CD4-positive, alpha-beta T cell treated with Interleukin-1 beta for 1 hour (primary cell): ENCODE measurements at regions not wholly inside any gene's neighbourhood (a gene's known extent, or its start where the extent isn't known, plus 50 kb on each side); places are given as distances from the start of the nearest gene placed in this dataset.

Experiments
- DNase-seq, 2 donors: peaks; one replicate each; pipeline ENCODE4 v3.0.0-alpha.2; 2020 to 2022

DNA sequence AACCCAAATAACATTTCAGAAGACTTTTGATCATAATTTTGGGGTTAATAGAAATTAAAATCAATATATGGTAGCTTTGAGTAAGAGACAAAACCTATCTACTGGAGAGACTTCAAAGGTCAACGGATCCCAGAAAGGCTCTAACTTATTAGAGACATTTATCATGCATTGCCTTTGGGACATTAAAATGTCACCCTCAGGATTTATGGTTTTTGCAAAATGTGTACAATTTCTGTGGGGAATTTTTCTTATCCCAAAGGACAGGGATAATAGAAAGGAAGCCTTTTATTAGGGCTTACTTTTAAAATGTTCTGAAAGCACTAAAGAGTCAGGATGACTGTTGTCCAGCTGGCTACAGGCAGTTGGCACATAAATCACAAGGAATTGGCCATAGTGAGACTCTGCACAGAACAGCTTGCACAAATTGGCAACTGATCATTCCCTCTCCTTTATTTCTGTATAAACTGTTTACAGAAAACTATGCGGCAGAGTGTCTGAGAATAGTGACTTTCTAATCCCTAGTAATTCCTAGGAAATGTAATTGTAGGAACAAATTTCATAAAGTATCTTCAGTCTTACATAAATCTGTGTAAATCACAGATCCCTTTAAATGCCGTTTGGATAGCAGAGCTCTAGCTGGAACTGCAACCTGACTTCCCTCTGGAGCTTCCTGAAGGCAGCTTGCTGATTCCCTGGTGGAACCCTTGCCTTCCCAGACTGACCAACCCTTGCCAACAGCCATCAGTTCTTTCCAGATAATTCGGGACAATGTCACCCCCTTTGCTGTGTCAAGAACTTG lies 201.1 kb upstream of the PREP start:
- DNase-seq, result no peak

DNA sequence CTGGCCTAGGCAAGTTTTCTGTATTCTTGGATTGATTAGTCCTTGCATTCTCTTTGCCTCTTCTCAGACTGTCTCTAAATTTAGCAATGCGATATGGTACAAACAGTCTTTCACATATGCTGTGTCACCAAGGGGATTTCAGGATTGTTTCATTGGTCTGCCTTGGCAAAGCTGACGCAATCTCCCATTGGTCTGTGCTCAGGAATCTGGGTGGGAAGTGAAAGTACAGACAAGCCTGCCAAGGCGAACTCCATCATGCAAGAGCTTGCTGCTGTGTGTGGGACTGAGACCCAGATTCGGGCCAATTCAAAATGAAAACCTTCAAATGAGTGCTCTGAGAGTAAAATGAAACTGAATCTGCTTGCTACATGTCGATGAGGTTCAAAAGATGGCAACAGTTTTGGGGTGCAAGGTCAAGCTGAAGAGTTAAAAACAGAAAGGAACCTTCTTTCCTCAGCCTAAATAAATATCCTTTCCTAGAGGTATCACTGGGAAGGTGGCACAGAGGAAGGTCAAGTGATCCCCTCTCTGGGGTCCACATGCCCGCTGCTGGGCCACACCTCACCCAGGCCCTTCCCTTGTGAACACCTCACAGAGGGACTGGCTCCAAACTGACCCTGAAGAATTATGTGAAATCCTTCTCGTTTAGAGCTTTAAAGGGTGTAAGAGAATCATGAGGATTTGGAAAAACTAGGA lies 198.8 kb upstream of the PREP start:
- peak; percentile 21 to 65 for DNase-seq

DNA sequence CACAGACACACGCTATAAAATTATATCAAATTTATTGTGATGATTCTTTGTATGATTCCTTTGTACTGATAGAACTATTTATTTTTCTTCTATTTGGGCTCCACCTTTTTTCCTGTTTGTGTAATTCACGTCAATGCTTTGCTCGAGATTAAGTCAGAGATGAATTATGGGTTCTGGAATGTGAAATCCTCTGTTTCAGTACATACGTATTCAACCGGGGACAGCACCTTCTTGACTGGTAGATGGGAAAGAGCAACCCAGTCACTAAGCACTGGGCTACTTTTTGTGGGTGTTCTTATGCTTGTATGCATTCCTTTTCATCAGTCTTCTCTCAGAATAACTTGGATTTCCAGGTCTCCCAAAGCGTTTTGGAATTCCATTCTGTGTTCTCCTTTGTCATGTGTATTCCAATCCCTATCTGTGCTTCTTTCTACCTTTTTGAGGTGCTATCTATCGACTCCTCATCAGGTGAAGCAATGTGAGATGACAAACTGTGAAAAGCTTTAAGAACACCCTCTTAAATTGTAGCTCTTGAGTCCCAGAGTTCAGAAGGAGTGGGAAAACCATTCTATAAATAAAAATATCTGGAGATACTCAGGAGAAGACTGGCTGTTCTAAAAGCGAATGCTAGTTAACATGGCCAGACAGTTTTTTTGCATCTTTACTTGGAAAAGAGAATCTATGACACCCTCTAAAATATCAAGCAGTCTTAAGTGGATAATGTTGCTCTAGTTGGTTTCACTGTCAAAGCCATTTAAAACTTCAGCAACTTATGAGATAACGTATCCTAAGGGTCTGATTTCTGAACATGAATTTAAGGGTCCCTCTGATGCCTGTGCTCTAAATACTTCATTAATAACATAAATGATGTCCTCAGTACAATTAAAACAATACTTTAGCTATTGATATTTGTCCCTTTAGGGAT lies 197.7 kb upstream of the PREP start:
- DNase-seq, result no peak

DNA sequence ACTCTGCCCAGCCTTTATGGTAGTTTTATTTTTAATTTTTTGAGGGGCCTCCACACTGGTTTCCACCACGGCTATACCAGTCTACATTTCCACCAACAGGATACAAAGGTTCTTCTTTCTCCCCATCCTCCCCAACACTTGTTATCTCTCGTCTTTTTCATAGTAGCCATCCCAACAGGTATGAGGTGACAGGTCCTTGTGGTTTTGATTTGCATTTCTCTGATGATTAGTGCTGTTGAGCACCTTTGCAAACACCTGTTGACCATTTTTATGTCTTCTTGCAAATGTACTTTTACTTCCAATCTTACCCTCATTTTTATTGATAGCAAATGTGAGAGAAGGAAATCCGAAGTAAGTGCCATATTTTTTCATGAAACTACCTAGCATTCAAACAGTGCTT lies 195.4 kb upstream of the PREP start:
- DNase-seq, result no peak

DNA sequence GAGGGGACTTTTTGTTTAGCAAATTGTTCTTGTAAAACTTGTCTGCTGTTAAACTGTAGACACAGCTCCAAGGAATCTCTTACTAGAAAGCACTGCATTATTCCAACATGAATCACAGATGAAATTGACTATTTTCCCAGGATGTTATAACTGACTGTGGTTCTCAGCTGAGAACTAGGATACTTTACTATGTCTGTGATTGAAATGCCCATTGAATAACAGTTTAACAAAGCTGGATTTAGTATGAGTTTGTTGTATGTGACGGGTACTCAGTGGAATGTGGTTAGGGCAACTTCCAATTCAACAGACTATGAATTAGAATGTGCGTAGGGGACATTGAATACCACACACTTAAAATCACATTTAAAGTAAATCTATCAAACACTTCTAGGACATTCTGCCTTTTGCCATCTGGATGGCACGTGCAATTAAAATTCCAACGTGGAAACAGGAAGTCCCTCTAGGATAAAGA lies 193.4 kb upstream of the PREP start:
- no peak for DNase-seq

DNA sequence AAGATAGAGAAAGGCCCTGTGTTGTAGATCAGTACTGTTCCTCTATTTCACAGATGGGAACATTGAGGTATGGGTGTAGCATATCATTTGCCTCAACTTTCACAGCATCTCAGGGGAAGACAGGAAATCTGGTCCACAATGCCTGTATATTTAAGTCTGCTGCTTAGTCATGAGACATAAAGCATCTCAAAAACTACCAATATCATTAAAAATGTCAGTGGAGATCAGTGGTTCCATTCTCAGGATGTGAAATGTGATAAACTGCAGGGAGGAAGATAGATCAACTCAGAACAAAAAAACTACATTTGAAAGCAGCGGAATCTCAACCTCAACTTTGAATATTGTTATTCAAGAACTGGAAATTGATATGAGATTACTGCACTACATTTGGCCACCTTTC lies 192.9 kb upstream of the PREP start:
- DNase-seq, result no peak

DNA sequence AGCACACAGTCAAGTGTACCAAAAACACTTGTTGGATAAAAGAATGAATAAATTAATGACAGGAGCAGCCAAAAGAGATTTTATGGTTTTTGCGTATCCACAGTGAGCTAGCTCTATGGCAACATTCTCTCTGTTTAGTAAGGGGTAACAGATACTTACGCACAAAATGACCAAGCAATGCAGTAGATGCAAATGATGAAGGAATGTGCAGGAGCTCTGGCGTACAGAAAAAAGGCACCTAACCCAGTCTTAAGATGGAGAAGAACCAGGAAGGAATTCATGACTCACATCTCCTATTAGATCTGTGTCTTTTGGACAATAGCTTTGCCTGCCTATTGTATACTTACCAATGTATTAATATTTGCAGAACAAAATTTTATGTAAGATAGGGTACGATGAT lies 191.9 kb upstream of the PREP start:
- DNase-seq, result no peak

DNA sequence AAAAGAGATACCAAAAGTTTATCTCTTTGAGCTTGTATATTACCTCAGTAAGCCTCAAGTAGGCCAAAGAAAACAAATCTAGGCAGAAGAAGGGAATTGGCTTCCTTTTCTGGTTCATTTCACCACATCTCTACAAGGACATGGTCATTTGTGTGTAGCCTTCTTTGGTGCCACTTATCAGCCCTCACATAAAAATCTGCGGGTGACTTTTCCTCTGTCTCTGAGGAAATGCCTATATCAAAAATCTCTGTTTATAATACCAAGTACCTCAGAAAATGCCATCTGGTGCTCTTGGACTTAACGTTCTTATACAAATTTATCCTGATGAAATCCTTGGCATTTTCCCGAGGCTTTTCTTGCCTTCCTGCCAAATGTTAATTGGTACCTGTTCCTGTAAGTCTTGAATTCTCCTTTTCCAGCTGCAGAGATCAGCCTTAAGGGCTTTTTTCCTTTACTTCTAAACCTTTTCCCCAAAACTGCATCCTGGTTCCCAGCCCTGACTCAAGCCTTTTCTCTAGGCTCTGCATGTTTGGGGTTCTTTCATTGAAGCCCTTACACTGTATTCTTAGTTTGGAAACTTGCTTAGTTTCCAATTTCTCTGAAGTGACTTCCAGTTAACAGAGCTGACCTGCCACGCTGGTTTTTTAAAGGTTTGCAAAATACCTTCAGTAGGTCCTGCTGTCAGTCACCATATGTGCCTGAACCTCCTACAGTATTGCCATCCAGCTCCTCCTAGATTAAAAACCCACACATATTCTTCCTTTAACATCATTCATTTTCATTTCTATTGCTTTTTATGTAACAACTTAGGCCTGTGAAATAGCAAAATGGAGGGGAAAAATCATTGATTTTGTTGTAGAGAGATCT lies 191.2 kb upstream of the PREP start:
- DNase-seq, result no peak

DNA sequence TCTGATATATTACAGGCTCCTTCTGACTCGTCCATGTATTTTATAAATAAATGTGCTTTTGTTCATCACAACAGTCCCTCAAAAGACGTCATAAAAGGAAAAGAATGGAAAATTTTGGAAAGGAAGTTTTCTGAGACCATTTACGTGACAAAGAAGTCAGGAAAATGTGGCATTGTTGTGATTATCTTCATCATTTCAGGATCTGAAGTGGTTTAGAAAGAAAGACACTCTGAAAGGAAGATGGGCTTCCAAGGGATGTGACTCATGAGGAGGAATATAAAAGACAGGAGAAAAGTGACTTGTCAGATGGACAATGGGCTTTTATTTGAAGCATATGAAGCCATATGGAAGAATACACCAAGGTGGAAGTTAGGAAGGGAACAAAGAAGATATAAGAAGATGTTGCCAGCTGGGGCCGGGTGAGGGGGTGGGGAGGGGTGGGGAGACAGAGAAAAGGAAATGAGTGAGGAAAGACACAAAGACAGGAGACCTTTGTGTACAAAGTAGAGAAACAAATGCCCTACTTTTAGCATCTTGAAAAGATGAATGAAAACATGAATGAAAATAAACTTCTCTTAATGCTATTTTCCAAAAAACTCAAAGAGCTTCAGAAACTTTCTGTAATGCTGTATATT lies 190.3 kb upstream of the PREP start:
- DNase-seq, result no peak

DNA sequence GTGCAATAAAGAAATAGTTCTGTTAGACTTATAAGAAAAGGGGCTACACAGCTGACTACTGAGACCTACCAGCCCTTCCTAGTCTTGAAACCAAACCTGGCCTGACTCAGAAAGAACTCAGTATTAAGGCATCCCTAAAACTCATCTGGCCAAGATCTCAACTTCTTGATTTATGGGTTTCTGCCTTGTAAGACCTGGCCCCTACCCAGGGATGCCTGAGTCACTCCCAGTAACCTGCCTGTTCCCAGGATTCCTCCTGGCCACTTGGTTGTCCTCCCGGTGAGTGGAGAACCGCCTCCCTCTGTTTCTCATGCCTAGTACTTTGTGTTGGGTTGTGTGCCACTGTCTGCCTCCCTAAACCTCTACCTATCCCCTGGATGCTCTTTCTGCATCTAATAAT lies 189.4 kb upstream of the PREP start:
- DNase-seq, result no peak

DNA sequence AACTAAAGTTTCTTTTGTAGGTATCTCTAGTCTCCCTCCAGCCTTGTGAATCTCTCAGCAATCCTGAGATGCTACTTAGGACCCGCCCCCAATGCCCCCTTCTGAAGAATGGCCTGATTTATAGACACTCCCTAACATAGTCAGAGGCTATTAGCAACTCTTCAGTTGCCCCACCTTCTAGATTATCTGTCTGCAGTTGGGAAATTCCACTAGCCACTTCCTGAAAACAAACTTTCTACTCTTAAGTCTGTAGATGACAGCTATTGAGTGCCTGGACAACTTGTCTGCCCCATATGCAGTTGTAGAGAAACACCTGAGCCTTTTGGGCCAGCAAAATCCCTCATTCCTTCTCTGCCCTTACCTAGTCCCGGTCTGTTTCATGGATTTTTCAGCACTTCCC lies 188.2 kb upstream of the PREP start:
- peak; percentile 18 to 43 for DNase-seq

DNA sequence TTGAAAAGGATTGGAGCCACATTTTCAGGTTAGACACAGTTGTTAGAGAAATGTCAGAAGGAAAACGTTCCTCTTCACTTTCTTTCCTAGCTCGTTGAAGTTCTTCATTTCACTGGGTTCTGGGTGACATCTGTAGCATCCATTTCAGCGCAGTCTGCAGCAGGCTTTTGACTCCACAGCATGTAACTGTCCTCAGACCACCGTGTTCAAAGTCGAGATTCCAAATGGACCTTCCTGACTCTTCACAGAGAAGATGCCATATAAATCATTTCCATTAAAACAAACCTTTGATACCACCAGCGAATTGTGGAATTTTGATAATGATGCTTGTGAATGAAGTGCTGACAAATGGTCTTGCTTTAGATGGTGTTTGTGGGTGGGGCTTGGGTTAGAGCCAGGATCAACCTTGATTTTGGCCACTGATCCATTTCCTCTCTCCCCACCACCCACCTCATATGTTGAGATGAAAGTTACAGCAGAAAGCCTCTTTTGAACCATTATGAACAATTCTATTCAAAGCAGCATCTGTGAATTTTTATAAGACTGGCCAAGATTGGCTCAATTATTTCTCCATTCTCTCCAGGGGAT lies 185.3 kb upstream of the PREP start:
- no peak for DNase-seq

DNA sequence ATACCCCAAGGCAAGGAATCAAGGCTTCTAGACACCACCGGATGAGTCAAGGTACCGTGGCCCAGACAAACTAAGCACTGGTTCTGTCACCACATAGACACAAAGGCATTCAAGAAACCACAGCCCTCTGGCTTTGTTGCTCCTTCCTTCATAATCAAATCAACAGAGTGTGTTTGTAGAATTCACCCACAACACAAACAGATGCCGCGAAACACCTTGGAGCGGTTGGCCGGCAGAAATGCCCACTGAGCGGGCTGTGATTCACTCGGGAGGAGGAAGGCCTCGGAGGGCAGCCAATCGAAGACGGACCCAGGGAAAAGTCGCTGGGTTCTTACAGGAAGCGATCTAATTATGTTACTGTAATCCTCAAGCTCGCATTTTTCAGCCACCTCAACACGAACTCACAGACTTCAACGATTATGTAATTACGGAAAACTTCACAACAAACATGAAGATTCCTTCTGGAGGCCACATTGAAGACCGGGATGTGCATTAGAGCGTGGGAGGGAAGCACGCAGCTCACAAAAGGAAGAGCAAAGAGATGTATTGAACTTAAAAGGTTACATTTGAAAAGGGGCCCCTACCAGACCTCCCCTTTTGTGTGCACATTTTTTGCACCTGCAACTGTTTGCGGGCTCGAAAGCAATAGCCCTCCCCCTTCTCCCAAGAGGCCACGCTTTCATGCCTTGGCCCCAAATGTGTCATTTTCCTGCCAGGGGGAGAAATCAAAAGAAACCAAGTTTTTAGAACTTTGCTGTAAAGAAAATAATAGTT lies 184.7 kb upstream of the PREP start:
- peak in 1 of 2 donors; percentile 19 for DNase-seq

DNA sequence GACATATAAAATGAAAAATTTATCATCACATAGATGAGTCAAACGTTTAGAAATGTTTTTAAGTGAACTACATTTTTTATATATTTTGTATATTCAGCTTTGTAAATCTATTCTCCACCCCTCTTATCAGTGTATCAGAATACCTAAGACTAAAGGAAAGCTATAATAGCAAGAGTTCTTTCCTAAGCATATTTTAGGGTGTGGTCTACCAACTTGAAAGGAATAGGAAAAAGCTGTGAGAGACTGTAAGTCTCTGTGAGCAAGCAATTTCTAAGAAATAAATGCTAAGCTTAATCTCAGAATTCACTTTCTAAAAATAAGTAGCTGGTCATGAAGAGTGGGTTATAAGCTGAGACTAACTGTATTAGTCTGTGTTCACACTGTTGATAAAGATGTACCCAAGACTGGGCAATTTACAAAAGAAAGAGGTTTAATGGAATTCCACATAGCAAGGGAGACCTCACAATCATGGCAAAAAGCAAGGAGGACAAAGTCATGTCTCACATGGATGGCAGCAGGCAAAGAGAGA lies 175.4 kb upstream of the PREP start:
- no peak for DNase-seq

DNA sequence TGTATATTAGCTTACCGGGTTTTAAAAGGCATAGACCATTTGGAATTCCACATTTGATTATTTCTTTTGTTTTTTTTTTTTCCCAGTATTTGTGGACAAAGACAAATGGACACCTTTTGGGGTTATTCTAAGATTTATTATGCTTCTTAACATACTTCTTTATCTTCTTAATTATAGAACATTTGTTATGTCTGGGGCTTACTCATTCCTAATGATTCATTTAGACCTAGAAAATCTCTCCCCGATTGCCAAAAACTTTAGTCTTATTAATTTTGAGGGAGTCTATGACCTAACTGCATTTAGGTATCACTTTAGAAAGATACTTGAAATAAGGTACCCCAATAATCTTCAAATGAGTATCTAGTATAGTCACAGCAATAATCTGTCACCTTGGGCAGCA lies 170.7 kb upstream of the PREP start:
- DNase-seq, result no peak

DNA sequence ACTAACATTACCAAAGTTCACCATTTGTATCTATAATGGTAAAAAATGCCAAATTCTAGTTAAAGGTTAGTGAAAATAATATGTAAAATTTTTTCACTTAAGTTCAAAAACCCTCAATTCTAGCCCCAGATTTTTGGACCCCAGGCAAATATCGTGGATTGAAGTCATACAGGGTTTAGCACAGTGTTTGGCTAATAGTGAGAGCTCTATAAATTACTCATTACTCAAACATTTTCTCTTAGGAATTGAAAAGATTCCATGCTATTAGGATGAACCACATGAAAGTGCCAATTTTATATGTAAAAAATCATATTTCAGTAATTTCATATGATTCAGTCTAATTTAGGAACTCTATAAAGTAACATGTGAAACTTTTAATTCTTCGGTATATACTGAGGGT lies 170.3 kb upstream of the PREP start:
- no peak for DNase-seq

DNA sequence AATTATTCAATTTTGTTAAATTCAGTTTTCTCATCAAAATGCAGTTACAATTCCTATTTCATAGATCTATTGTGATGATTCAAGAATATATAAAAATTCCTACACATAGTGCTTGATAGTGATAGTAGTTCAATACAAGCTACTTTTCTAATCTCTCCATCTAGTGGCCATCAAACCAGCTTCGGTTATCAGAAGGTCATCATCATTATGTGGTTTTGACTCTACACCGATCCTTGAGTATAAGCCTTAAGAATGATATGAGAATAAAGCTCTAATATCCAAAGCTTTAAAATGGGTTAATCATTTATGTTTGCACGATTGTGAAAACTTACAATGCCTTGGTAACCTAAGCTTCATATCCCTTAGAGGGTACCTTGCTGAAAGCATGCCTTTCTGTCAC lies 167.5 kb upstream of the PREP start:
- no peak for DNase-seq

DNA sequence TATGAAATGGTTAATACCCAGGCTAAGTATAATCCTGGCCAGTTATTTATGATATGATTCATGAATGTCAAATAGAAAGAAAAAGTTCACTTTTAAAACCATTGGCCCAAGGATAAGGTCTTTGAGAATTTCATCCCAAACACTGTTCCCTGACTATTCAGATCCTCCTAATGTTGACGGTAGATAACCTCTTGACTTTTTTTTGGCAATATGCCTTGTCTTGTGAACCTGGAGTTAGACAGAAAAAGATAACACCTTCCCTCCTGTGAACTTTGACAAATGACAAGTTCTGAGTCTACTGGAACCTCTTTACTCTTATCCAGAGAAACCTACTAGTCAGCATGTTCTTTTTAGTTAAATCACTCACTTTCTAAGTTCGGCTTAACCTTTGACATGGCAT lies 166.8 kb upstream of the PREP start:
- DNase-seq, result no peak

DNA sequence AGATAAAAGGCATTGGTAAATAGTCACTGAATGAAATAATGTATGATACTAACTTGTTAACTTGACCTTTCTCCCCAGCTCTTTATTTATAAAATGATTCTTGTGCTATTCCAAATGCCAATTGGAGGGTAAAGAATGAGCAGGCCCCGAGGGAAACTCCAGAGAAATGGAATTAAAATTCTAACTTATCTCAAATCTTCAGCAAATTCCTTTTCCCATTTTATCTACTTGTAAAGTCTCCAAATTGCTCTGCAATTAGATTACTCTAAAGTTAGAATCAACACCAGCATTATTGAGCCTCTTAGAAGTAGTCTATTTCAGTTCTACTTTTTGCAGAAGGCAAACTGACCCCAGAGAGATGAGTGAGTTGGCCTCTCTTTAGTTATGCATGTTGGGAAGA lies 165.9 kb upstream of the PREP start:
- DNase-seq, result no peak

DNA sequence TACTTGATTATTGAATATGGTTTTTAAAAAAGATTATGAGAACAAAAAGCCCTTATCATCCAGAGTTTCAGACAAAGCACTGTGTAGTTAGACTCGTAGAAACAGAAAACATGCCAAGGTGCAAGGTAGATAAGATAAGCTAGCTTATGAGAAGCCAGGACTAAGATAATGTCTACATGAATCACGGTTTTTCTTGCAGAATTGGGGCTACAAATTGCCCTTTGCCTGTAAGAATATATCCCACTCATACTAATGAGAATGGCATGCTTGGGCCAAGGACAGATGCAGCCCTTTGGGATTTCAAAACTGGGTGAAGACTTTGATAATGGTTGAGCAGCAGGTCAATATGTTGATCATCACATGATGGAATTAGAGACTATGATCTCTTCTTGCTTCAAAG lies 165.3 kb upstream of the PREP start:
- no peak for DNase-seq
